Hepatocyte (in vitro differentiated cells): ENCODE measurements at regions not wholly inside any gene's neighbourhood (a gene's known extent, or its start where the extent isn't known, plus 50 kb on each side); places are given as distances from the start of the nearest gene placed in this dataset.

ENCODE experiments used
- CTCF ChIP-seq: fragments of 200-600 bp; sonication (generic); IDR thresholded peaks from 2 replicates; pipeline ENCODE4 v1.5.1; 2016; ENCODE audit warnings: antibody characterized with exemption, mild to moderate bottlenecking; ENCODE audit not compliant: poor library complexity
- EZH2 ChIP-seq: fragments of 200-600 bp; sonication (generic); IDR thresholded peaks from 2 replicates; pipeline ENCODE4 v1.6.1; 2016; ENCODE audit warnings: antibody characterized with exemption, mild to moderate bottlenecking, borderline replicate concordance
- EZH2phosphoT487 ChIP-seq: fragments of 200-600 bp; sonication (generic); IDR thresholded peaks from one replicate; pipeline ENCODE4 v1.6.1; 2018; ENCODE audit warnings: antibody characterized with exemption, mild to moderate bottlenecking, low read depth, moderate library complexity; ENCODE audit not compliant: unreplicated experiment, severe bottlenecking

GRCh38 chr6:115617031-115617430, 443.7 kb downstream of the FRK start:
- TF ChIP-seq CTCF (no peak), EZH2 (no peak), EZH2phosphoT487 (no peak)
